HepG2 (cell line): ENCODE measurements at regions not wholly inside any gene's neighbourhood (a gene's known extent, or its start where the extent isn't known, plus 50 kb on each side); places are given as distances from the start of the nearest gene placed in this dataset.
A peak's percentile ranks its signal among the peaks of the same experiment; 100 is the strongest.

Experiments used
- BHLHE40 ChIP-seq: IDR thresholded peaks from 2 replicates; pipeline ENCODE4 v1.6.1; 2011; ENCODE audit warnings: low read length, improper control_type of control experiment
- HOXD1 ChIP-seq: sonication (generic); formaldehyde crosslinking; IDR thresholded peaks from 2 replicates; pipeline ENCODE4 v1.5.0; 2020; ENCODE audit warnings: missing genetic modification reagents
- JUNB ChIP-seq: sonication (generic); formaldehyde crosslinking; IDR thresholded peaks from 2 replicates; pipeline ENCODE4 v1.8.0; 2022; ENCODE audit warnings: missing genetic modification reagents, mild to moderate bottlenecking, borderline replicate concordance
- MBD4 ChIP-seq: IDR thresholded peaks from 2 replicates; pipeline ENCODE4 v1.6.1; 2012; ENCODE audit warnings: low read length, inconsistent platforms, borderline replicate concordance
- NFE2L2 ChIP-seq: fragments of 150-350 bp; IDR thresholded peaks from 2 replicates; pipeline ENCODE4 v1.6.1; 2014; ENCODE audit warnings: low read length
- PHF20 ChIP-seq: sonication (generic); formaldehyde crosslinking; IDR thresholded peaks from 2 replicates; pipeline ENCODE4 v1.5.0; 2020; ENCODE audit warnings: mild to moderate bottlenecking, missing genetic modification reagents
- POLR2G ChIP-seq: fragments of 200-400 bp; formaldehyde crosslinking; IDR thresholded peaks from 2 replicates; pipeline ENCODE4 v1.6.1; 2018; ENCODE audit warnings: mild to moderate bottlenecking, low read depth, low read length, moderate library complexity
- RNF219 ChIP-seq: sonication (generic); formaldehyde crosslinking; IDR thresholded peaks from 2 replicates; pipeline ENCODE4 v1.5.0; 2020; ENCODE audit warnings: mild to moderate bottlenecking, missing genetic modification reagents
- SIN3A ChIP-seq: IDR thresholded peaks from 2 replicates; pipeline ENCODE4 v1.6.1; 2011; ENCODE audit warnings: low read depth, mild to moderate bottlenecking, control low read depth, low read length, borderline replicate concordance
- SKIL ChIP-seq: sonication (generic); formaldehyde crosslinking; IDR thresholded peaks from 2 replicates; pipeline ENCODE4 v1.8.0; 2022; ENCODE audit warnings: missing genetic modification reagents, mild to moderate bottlenecking, moderate library complexity, borderline replicate concordance
- SMYD3 ChIP-seq: sonication (generic); formaldehyde crosslinking; IDR thresholded peaks from 2 replicates; pipeline ENCODE4 v1.8.1; 2023; ENCODE audit warnings: mild to moderate bottlenecking, missing genetic modification reagents
- TEAD3 ChIP-seq: optimal IDR thresholded peaks from 2 replicates; pipeline ENCODE3; 2016; ENCODE audit warnings: borderline replicate concordance
- TGIF2 ChIP-seq: IDR thresholded peaks from 2 replicates; pipeline ENCODE4 v1.6.1; 2016; ENCODE audit warnings: control low read depth, missing compliant biosample characterization
- THAP8 ChIP-seq: sonication (generic); formaldehyde crosslinking; IDR thresholded peaks from 2 replicates; pipeline ENCODE4 v1.5.1; 2020; ENCODE audit warnings: missing genetic modification reagents, mild to moderate bottlenecking, borderline replicate concordance
- ZFYVE20 ChIP-seq: sonication (generic); formaldehyde crosslinking; IDR thresholded peaks from 2 replicates; pipeline ENCODE4 v1.8.0; 2023; ENCODE audit warnings: low read depth, mild to moderate bottlenecking, moderate library complexity, missing genetic modification reagents, borderline replicate concordance
- ZNF292 ChIP-seq: sonication (generic); formaldehyde crosslinking; IDR thresholded peaks from 2 replicates; pipeline ENCODE4 v1.8.1; 2022; ENCODE audit warnings: mild to moderate bottlenecking, low read depth, missing genetic modification reagents, borderline replicate concordance
- ZNF687 ChIP-seq: sonication (generic); formaldehyde crosslinking; IDR thresholded peaks from 2 replicates; pipeline ENCODE4 v1.5.1; 2020; ENCODE audit warnings: mild to moderate bottlenecking, missing genetic modification reagents, moderate library complexity
- ZNF782 ChIP-seq: sonication (generic); formaldehyde crosslinking; IDR thresholded peaks from 2 replicates; pipeline ENCODE4 v1.4.0; 2020; ENCODE audit warnings: missing genetic modification reagents, mild to moderate bottlenecking, borderline replicate concordance
- TF ChIP-seq, protein P1 (sequence below): sonication (generic); formaldehyde crosslinking; IDR thresholded peaks from 2 replicates; pipeline ENCODE4 v1.5.0; 2020; ENCODE audit warnings: mild to moderate bottlenecking, missing genetic modification reagents, moderate library complexity

DNA sequence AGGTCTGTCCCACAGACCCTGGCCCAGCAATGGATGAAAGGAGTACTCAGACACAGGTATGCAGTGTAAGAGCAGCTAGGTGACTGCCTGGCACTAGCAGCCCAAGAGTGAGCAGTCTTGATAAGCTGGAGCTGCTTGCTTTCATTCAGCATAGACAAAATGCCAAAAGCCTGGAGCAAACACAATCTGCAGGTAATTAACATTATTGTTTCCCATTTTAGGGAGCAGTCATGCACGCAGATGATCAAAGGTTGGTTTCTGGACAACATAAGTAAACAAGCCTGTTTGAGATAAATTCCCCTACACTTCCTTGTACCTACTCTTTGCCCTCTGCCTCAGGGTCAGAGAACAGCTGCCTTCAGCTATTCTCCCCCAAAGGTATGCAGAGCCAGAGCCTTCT lies 73.7 kb upstream of the MSTN start (continued):
- TF ChIP-seq TGIF2 (CRISPR knock-in tag) (no peak), HOXD1 (CRISPR knock-in tag) (no peak), TEAD3 (peak; percentile 62), RNF219 (CRISPR knock-in tag) (no peak), THAP8 (CRISPR knock-in tag) (no peak), SIN3A (no peak), JUNB (CRISPR knock-in tag) (no peak), PHF20 (CRISPR knock-in tag) (no peak), NFE2L2 (no peak), POLR2G (no peak), ZNF687 (no peak), SMYD3 (CRISPR knock-in tag) (0 out of 2 replicates have a peak, but pooled peaks have one; percentile 41), BHLHE40 (no peak), ZNF292 (CRISPR knock-in tag) (no peak), MBD4 (no peak), ZFYVE20 (CRISPR knock-in tag) (no peak), ZNF782 (no peak), SKIL (CRISPR knock-in tag) (no peak)
- TF ChIP-seq, protein P1, sequence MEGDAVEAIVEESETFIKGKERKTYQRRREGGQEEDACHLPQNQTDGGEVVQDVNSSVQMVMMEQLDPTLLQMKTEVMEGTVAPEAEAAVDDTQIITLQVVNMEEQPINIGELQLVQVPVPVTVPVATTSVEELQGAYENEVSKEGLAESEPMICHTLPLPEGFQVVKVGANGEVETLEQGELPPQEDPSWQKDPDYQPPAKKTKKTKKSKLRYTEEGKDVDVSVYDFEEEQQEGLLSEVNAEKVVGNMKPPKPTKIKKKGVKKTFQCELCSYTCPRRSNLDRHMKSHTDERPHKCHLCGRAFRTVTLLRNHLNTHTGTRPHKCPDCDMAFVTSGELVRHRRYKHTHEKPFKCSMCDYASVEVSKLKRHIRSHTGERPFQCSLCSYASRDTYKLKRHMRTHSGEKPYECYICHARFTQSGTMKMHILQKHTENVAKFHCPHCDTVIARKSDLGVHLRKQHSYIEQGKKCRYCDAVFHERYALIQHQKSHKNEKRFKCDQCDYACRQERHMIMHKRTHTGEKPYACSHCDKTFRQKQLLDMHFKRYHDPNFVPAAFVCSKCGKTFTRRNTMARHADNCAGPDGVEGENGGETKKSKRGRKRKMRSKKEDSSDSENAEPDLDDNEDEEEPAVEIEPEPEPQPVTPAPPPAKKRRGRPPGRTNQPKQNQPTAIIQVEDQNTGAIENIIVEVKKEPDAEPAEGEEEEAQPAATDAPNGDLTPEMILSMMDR (CRISPR knock-in tag) = no peak
